Mucosa of rectum (tissue), 2 donors: ENCODE measurements at regions not wholly inside any gene's neighbourhood (a gene's known extent, or its start where the extent isn't known, plus 50 kb on each side); places are given as distances from the start of the nearest gene placed in this dataset.

ENCODE experiments used
- H3K27ac ChIP-seq, 2 donors: one replicate each; pipeline ENCODE4 v1.7.0; 2013; ENCODE audit warnings: inconsistent platforms in 2 of 2, low read depth in 2 of 2, low read length in 2 of 2
- H3K27me3 ChIP-seq, 2 donors: one replicate each; pipeline ENCODE4 v1.7.0; 2013; ENCODE audit warnings: low read length in 2 of 2; ENCODE audit not compliant: control insufficient read depth in 2 of 2, insufficient read depth in 2 of 2
- H3K36me3 ChIP-seq, 2 donors: one replicate each; pipeline ENCODE4 v1.7.0; 2013; ENCODE audit warnings: low read length in 2 of 2; ENCODE audit not compliant: control insufficient read depth in 2 of 2, insufficient read depth in 2 of 2
- H3K4me1 ChIP-seq, 2 donors: one replicate each; pipeline ENCODE4 v1.7.0; 2013; ENCODE audit warnings: low read length in 2 of 2, mild to moderate bottlenecking in 1 of 2; ENCODE audit not compliant: control insufficient read depth in 2 of 2, insufficient read depth in 2 of 2
- H3K4me3 ChIP-seq, 2 donors: one replicate each; pipeline ENCODE4 v1.7.0; 2013; ENCODE audit warnings: low read length in 2 of 2
- H3K9ac ChIP-seq, 2 donors: one replicate each; pipeline ENCODE4 v1.7.0; 2013; ENCODE audit warnings: low read length in 2 of 2, low read depth in 1 of 2, mild to moderate bottlenecking in 1 of 2
- H3K9me3 ChIP-seq, 2 donors: one replicate each; pipeline ENCODE4 v1.7.0; 2013; ENCODE audit warnings: low read length in 2 of 2; ENCODE audit not compliant: control insufficient read depth in 2 of 2
- donor health status: healthy.
- donor health status: Normal muscosa, but diverticular disease.

GRCh38 chr20:6530254-6530653 is 237.2 kb upstream of the BMP2 start:
- no peak overlapping the region for H3K9ac ChIP-seq
- no peaks in the 10 kb centered on the region for H3K9me3 ChIP-seq
- no peak overlapping the region for H3K27ac ChIP-seq
- H3K4me3 ChIP-seq: no peak overlapping the region
- no peaks in the 10 kb centered on the region for H3K4me1 ChIP-seq
- no peaks in the 10 kb centered on the region for H3K36me3 ChIP-seq
- H3K27me3 ChIP-seq: no peaks in the 10 kb centered on the region

GRCh38 chr20:6525447-6526303 is 241.8 kb upstream of the BMP2 start:
- H3K4me3 ChIP-seq: no peak overlapping the region
- H3K9me3 ChIP-seq: no peaks in the 10 kb centered on the region
- H3K27ac ChIP-seq: no peak overlapping the region
- H3K36me3 ChIP-seq: no peaks in the 10 kb centered on the region
- H3K9ac ChIP-seq: no peak overlapping the region
- H3K27me3 ChIP-seq: no peaks in the 10 kb centered on the region
- no peaks in the 10 kb centered on the region for H3K4me1 ChIP-seq

DNA sequence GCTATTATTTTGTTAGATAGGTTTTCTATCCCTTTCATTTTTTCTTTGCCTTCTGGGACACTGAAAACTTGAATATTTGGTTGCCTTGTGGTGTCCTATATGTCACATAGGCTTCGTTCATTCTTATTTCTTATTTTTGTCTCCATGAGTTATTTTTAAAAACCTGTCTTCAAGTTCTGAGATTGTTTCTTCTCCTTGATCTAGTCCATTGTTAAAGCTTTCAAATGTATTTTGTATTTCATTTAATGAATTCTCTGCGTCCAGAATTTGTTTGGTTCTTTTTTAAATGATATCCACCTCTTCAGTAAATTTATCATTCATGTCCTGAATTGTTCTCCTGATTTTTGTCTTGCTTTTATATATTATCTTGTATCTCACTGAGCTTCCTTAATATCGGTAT is 243.2 kb upstream of the BMP2 start:
- Histone ChIP-seq H3K4me1 (no peaks in the 10 kb centered on the region), H3K27me3 (no peaks in the 10 kb centered on the region), H3K9ac (no peak overlapping the region), H3K27ac (no peak overlapping the region), H3K36me3 (no peaks in the 10 kb centered on the region), H3K9me3 (no peaks in the 10 kb centered on the region), H3K4me3 (no peak overlapping the region)

- H3K9ac ChIP-seq: no peak overlapping the region
- no peaks in the 10 kb centered on the region for H3K9me3 ChIP-seq
- H3K36me3 ChIP-seq: no peaks in the 10 kb centered on the region
- H3K4me3 ChIP-seq: no peak overlapping the region
- no peaks in the 10 kb centered on the region for H3K27me3 ChIP-seq
- no peak overlapping the region for H3K27ac ChIP-seq
- no peaks in the 10 kb centered on the region for H3K4me1 ChIP-seq
Measured at GRCh38 chr20:6519556-6519955, 247.9 kb upstream of the BMP2 start.

DNA sequence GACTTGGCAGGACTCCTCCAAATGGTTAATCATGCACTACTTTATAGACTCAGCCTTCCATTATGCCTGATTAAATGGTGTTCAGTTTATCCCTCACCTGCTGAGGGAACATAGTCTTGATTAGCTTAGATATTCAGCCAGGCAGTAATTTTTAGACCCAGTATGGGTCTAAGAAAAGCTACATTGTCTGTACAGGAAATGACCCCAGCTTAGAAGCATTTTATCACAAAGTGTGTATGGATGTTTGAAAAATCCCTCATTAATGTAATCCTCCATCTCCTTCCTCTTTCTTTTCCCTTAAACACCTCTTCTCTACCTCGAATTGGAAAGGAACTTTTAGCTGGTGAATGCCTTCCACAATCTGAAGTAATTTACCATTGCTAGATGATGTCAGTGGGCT is 252.2 kb upstream of the BMP2 start:
- H3K4me1 ChIP-seq: no peaks in the 10 kb centered on the region
- H3K27me3 ChIP-seq: no peaks in the 10 kb centered on the region

GRCh38 chr20:6513599-6513998 is 253.9 kb upstream of the BMP2 start:
- H3K9ac ChIP-seq: no peak overlapping the region
- H3K36me3 ChIP-seq: no peaks in the 10 kb centered on the region
- no peaks in the 10 kb centered on the region for H3K9me3 ChIP-seq
- H3K27ac ChIP-seq: no peak overlapping the region
- no peak overlapping the region for H3K4me3 ChIP-seq
- H3K4me1 ChIP-seq: no peaks in the 10 kb centered on the region
- H3K27me3 ChIP-seq: no peaks in the 10 kb centered on the region

More for the DNA sequence above, 252.2 kb upstream of the BMP2 start:
- Histone ChIP-seq H3K4me3 (no peak overlapping the region), H3K9ac (no peak overlapping the region), H3K27ac (no peak overlapping the region), H3K9me3 (no peaks in the 10 kb centered on the region), H3K36me3 (no peaks in the 10 kb centered on the region)

GRCh38 chr20:6509374-6509773 is 258.1 kb upstream of the BMP2 start:
- no peak overlapping the region for H3K9ac ChIP-seq
- H3K4me1 ChIP-seq: no peaks in the 10 kb centered on the region
- no peak overlapping the region for H3K27ac ChIP-seq
- H3K4me3 ChIP-seq: no peak overlapping the region
- H3K27me3 ChIP-seq: no peaks in the 10 kb centered on the region
- H3K9me3 ChIP-seq: no peaks in the 10 kb centered on the region
- H3K36me3 ChIP-seq: no peaks in the 10 kb centered on the region

DNA sequence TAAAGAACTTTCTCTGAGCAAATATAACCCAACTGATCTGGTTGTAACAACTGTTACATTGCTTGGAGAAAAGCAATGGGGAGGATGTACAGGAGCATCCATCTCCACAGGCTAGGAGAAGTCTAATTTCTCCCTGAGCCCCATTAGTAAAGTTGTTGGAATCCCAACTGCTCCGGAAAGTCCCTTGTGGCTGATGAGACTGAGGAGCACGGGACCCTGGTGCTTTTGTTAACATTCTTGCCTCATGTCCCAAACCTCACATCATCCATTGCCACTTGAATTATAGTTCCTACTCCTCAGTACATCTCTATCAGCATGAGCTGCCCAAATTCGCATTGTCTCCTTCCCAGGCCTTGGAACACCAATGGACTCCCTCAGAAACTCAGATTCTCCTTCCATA is 260.6 kb upstream of the BMP2 start:
- Histone ChIP-seq H3K36me3 (no peaks in the 10 kb centered on the region), H3K4me1 (no peaks in the 10 kb centered on the region), H3K4me3 (no peak overlapping the region), H3K27me3 (no peaks in the 10 kb centered on the region), H3K9ac (no peak overlapping the region), H3K9me3 (no peaks in the 10 kb centered on the region), H3K27ac (no peak overlapping the region)

- Histone ChIP-seq H3K9me3 (no peaks in the 10 kb centered on the region), H3K9ac (no peak overlapping the region), H3K27ac (no peak overlapping the region), H3K36me3 (no peaks in the 10 kb centered on the region), H3K4me3 (no peak overlapping the region), H3K27me3 (no peaks in the 10 kb centered on the region), H3K4me1 (no peaks in the 10 kb centered on the region)
Measured at GRCh38 chr20:6504826-6505225, 262.7 kb upstream of the BMP2 start.

DNA sequence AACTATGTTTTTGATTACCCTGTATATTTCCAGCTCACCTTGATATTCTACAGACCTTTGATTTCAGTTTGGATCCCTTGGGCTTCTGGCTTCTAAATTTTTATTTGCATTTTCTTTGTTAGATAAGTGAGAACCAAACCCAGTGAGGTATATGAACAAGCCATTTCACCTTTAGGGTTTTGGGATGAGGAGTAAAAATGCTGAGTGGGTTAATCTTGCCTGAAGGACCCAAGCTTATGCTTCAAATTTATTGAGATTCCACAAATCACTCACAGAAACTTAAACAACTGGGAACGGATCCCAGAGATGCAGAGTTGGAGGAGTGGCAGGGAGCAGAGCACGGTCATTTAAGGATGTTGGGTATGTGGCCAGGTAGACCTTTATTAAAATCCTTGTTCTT is 263.3 kb upstream of the BMP2 start:
- H3K27ac ChIP-seq: no peak overlapping the region
- H3K4me3 ChIP-seq: no peak overlapping the region
- H3K27me3 ChIP-seq: no peaks in the 10 kb centered on the region
- H3K9ac ChIP-seq: no peak overlapping the region
- no peaks in the 10 kb centered on the region for H3K36me3 ChIP-seq
- no peaks in the 10 kb centered on the region for H3K4me1 ChIP-seq
- H3K9me3 ChIP-seq: no peaks in the 10 kb centered on the region
